Activated CD8-positive, alpha-beta memory T cell treated with anti-CD3 and anti-CD28 coated beads for 48 hours (primary cell): ENCODE measurements at regions not wholly inside any gene's neighbourhood (a gene's known extent, or its start where the extent isn't known, plus 50 kb on each side); places are given as distances from the start of the nearest gene placed in this dataset.

ENCODE experiments used
- DNase-seq, 3 experiments: peaks; one replicate each; pipeline ENCODE4 v3.0.0-alpha.2; 2020; ENCODE audit warnings: low read depth in 2 of 3, low spot score in 2 of 3

- no peak for DNase-seq
Observed at GRCh38 chr2:41993435-41993925, 54.3 kb upstream of the PKDCC start.

GRCh38 chr2:41994233-41994637, 53.6 kb upstream of the PKDCC start:
- DNase-seq: no peak

DNA sequence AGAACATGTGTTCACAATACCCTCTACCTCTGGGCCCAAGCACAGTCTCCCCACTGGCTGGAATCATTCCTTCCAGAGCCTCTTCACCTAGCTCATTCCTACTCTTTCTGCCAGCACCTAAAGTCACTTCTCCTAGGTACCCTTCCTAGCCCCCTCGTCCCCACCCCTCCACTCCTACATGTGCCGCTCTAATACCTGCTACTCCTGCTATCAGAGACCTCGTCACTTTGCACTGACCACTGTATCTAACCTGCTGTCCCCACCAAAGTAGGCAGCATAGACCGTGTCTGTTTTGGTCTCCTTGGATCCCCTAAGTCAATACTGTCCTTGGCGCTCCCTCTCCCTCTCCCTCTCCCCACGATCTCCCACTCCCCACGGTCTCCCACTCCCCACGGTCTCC, 53.2 kb upstream of the PKDCC start:
- DNase-seq: no peak

- DNase-seq: no peak
Observed at GRCh38 chr2:41997561-41997960, 50.3 kb upstream of the PKDCC start.
